Gastrocnemius medialis (tissue), 4 donors: ENCODE measurements at regions not wholly inside any gene's neighbourhood (a gene's known extent, or its start where the extent isn't known, plus 50 kb on each side); places are given as distances from the start of the nearest gene placed in this dataset.

Experiments
- CTCF ChIP-seq, 5 experiments: fragments of 450-650 bp in 3 of 5; fragments of 200-600 bp in 2 of 5; sonication (generic) in 2 of 5; IDR thresholded peaks in 4 of 5; conservative IDR thresholded peaks in 1 of 5; 1 replicate in 4 of 5; 2 replicates in 1 of 5; pipeline ENCODE4 v1.5.1; 2016 to 2019; ENCODE audit warnings: antibody characterized with exemption in 5 of 5, mild to moderate bottlenecking in 3 of 5, moderate library complexity in 3 of 5
- POLR2A ChIP-seq, 2 donors: fragments of 450-650 bp; IDR thresholded peaks; one replicate each; pipeline ENCODE4 v1.6.1; 2017; ENCODE audit warnings: antibody characterized with exemption in 2 of 2, mild to moderate bottlenecking in 2 of 2, moderate library complexity in 2 of 2

GRCh38 chr18:64993695-64994094 lies 757.1 kb upstream of the CDH7 start:
- no peak for TF ChIP-seq POLR2A (IDR thresholded peaks at IDR 0.05)
- no peak for TF ChIP-seq CTCF (IDR thresholded peaks at IDR 0.05 in 4 of 5, conservative IDR thresholded peaks at IDR 0.05 in 1 of 5)
